Amniotic stem cell (primary cell): ENCODE measurements at regions not wholly inside any gene's neighbourhood (a gene's known extent, or its start where the extent isn't known, plus 50 kb on each side); places are given as distances from the start of the nearest gene placed in this dataset.
"Not testable (repeated sequence)": the region's sequence is repeated elsewhere in the genome, so short reads cannot be mapped to it uniquely, and the experiment has no call there.

ENCODE experiments used
- DNase-seq: peaks from one replicate; lab custom pipeline; 2025; lab: John Stamatoyannopoulos, UW

DNA sequence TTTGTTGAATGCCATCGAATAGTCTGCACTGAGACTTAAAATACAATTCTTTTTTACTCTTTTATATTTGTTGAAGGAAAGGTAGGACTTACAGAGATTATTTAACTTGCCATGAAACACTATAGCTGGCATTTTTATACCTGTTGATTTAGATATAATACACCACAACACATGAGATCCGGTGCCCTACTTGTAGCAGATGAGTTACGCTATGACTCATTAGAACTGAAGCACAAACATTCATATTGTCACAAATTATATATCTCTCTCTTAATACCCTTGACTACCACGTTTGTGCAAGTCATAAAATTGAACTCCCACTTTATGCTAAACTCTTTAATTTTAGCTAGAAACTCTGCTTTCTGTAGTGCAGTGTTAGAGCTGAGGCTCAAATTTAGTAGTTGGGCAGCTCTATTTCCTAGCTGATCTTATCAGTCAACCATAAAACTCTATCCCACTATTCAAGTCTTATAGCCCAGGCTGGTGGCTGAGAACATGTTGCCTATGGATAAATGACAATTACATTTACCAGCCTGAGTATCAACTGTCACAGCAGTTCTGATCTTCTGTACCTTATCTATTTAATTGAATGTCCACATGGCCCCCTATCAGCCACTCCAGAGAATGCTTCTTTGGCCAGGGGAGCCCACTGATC, 137.4 kb upstream of the SEMA3D start:
- DNase-seq = no peak

DNA sequence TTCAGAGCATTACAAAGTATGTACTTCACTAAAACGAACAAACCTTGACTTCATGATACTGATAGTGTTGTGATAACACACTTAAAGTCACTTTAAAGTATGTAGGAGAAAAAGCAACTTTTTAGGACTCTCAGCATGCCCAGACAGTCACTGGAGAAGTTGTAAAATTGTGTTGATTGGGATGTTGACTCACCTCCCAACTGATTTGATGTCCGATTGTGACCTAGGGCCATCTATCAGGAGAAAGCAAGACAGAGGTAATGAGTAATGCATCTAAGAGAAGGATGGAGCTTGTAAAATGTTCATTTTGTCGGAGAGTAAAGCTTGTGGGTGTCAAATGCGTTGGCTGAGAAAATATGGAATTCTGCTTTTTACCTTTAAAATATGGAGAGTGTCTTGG, 135.4 kb upstream of the SEMA3D start:
- DNase-seq = no peak

DNA sequence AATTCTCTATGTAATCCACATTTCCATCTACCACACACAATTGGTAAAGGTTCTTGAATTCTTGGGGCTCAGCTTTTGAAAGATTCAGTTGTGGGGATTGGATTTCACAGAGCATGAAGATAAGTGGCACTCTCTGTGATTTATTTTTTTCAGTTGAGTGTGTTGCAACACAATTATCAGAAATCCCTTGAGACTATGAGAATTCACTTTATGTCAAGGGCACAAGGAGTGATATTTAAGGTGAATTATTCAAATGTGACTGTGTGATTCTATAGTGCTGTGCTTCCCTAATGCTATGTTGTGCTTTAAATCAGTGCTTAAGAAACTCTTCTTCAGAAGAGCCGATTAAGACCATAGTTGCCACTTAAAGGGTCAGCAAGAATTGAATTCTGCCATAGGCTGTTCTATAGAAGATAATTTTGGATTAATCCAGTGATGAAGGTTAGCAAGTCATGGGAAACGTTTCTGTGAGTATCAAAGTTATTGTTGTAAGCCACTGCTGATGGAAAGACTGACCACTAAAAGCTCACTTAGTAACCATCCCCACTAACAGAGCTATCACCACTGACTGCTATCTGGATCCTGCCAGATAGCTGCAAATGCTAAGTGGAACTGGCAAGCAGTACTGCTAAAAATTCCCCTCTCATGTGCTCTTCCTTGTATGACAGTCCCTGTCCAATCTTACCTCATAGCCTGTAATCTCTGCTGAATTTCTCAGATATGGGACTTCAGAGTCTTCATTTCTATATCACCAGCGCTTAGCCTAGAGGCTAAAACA, 134.0 kb upstream of the SEMA3D start:
- DNase-seq = no peak

DNA sequence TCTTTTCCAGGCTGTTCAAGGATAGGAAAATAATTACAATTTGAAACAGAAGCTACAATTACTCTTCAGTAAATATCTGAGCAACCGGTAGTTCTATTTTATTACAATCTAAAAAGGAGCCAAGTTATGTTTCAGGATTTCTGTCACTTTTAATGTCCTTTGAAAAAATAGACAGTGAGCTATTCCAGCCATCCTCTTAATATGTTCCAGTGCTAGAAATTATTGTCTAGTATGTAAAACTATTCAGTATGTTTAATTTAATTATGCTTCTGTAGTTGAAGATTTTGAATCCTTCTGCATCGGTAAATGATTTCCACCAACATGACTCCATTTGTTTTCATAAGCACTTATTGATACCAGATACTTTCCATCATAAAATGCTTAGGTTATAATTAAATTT, 129.6 kb upstream of the SEMA3D start:
- no peak for DNase-seq

DNA sequence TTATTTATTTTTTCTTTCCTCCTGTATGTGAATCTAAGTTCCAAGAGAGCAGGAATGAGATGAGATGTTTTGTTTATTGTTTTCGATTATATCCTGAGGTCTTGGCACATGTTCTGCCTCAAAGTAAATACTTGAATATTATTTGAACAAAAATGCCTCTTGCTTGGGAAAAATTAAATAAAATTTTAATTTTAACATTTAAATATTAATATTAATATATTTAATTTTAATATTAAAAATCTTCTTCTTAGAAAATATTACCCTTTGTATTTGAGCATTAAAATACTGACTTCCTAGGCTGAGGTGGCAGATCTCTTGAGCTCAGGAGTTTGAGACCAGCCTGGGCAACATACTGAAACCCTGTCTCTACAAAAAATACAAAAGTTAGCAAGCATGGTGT, 123.4 kb upstream of the SEMA3D start:
- DNase-seq = no peak

DNA sequence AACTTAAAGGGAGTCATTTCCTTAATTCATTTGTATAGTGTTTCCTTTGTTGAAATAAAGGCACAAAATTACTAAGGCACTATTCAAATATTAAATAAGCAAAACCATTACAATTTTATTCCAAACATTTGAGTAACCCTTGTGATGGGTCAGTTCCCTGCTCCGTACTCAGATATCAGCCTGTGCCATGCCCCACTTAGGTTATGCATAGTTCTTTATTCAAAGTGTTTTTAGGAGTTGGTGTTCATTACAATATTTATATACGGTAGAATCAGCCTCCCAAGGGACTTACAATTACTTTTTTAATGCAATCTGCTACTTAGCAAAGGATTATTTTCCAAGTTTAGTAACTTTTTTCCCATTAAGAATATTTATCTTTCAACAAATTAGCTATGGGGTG, 119.3 kb upstream of the SEMA3D start:
- no peak for DNase-seq

DNA sequence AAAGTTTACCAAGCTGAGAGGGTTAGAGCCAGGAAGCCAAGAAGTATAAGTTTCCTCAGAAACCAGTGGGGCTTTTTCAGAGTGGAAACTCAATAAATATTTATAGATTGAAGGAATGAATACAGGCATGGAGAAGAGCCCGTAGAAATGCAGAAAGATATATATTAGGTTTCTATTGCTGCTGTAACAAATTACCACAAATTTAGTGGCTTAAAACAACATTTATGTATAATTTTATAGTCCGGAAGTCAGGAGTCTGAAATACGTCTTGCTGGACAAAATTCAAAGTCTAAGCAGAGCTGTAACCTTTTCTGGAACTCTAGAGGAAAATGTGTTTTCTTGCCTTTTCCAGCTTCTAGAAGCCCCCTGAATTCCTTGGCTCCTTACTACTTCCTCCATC, 107.3 kb upstream of the SEMA3D start:
- no peak for DNase-seq

DNA sequence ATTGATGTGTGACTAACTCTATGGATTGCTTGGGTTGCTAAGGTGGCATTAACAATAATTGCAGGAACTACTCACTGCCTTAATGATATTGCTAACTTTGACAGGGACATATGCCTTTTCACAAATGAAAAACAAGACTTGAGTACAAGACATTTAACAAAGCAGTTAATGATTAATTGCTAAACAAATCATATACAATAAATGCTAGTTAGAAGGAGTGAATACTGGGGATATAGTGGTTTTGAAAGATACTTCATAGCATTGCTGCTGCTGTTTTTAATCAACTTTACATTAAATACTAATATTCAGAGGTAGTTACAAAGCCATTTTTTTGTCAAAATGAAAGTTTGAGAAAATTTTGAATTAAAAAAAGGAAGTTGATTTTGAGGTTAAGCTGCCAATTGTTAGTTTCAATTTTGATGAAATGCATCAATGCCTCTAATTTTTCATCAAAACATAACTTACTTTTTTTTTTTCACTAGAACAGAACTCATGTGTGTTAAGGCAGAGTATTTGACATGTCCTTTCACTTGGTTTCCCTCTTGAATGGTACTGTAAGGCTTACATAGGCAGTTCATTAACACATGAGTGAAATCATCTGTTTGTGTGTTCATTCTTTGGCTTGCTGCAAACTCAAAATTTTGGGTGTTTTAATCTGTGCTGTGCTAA, 106.2 kb upstream of the SEMA3D start:
- DNase-seq = no peak

DNA sequence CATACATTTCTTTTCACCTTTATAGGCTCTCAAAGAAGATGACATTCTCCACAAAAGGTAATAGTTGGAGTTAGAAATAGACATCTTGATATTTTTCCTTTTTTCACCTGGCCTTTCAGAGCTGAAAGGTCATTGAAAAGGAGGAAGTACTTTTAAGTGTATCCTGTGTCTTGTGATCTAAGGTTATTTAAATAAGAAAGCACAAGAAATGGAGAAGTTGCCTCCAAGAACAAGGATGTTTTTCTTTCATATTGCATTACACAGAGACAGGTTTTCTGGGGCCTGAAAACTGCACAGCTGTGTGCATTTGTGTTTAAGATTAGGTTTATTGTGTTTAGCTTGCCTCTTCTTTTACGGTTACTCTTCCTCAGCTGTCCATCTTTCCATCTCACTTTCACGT, 103.4 kb upstream of the SEMA3D start:
- DNase-seq = no peak

DNA sequence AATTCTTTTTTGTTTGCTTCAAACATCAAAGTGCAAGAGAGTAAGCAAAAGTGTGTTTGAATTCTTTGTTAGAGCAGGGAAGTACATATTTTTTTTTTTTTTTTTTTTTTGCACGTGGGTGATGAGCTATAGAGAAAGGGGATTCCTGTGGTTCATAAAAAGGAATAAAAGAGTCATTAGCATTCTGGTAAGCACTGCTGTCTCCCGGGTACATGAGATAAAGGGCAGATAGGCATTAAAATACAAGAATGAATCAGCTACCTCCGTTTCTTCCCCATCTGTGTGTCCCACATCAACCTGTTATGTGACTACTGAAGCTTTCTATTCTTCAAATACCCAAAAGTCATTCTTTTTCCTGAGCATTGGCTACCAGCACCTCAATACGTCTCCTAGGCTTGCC, 102.4 kb upstream of the SEMA3D start:
- DNase-seq = no peak

DNA sequence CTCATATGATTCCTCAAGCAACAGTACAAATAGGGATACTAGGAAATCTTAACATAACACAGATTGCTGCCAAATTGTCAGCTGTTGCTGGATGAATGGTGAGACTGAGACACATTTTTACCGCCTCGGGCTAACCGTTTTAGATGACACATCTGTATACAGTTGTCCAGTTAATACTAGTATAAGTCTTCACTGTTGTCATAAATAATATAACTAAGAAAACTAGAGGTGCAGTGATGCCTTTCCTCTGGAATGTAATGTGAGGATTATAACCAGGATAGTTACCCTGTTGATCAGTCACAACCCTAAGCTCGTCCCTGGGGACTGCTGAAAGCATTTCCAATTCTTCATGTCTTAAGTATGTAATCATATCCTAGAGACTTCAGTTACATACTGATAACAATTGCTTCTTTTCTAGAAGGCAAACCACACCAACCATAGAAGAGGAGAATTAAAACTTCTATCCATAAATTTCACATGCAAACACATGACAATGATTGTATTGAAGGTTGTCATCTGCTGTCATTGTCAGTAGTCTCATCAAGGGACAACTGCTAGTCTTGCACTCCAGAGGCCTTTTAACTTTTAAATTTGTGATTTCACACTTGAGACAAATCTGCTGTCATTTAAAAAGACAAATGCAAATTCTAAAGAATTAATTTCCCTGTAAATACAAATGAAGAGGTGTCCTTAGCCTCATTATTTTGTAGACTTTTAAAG, 100.4 kb upstream of the SEMA3D start:
- peak; percentile 34 for DNase-seq

DNA sequence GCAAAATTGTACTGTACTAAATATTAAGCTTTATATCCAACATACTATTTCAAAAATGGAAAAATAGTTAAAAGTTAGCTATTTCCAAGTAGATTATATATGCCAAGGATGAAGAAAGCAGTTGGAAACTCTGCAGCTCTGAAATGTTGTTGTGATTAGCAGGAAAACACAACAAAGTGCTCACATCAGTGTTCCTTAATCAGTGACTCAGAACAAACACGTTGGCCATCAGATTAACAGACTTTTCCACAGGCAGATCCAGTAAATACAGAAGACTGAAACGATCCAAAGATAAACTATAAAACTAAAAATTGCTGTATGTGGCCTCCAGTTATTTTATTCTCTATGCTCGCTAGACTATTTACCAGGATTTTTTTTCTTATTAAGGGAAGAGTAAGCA, 99.6 kb upstream of the SEMA3D start:
- DNase-seq = no peak

DNA sequence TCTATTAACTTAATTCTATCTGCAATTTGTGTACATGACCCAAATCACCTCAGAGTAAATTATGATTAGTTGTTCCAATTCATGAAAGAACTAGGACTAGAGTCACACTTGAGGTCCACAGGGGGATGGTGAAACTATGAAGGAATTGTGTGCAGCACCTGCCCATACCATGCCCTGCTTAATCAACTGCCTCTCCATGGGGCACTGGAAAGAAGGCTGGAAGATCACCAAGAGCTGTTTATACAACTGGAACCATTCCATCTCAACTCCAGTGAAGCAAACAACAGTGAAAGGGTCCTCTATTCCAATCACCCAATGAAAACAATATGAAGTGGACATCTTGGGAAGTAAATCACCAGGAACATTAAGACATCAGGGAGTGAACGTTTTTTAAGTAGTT, 98.7 kb upstream of the SEMA3D start:
- DNase-seq = no peak

DNA sequence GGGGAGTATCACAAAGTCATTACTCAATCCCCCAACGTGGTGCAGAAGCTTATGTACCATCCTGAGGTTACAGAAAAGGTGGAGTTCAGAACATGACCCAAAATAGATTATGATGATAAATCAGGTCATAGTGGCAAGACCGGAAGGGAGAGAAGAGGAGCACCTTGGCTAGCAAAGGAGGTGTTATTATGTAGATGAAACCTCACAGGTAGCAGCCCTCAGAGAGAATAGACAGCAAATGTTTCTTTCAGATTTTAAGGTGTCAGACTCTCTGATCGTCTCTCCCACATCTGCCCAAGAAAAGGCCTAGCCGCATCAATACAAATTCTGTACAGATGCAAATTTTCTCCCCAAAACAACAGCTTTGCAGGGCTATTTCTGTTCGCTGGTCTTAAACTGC, 88.3 kb upstream of the SEMA3D start:
- DNase-seq = no peak

DNA sequence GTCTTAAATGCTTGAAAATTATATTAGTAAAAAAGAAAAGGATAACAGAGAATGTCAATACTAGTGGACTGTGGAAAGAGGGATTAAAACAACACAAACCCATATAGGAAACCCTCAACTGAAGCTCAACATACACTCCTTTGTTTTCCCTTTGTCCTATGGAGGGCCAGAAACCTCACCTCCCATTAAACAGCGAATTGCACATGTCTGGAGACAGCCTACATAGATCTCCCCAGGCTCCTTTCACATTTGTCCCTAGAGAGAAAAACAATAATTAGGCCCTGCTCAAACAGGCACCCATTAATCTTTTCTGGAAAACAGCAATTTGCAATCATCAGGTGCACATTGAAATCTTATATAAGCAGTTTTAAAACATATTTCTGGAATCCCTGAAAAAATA, 87.6 kb upstream of the SEMA3D start:
- DNase-seq = no peak

DNA sequence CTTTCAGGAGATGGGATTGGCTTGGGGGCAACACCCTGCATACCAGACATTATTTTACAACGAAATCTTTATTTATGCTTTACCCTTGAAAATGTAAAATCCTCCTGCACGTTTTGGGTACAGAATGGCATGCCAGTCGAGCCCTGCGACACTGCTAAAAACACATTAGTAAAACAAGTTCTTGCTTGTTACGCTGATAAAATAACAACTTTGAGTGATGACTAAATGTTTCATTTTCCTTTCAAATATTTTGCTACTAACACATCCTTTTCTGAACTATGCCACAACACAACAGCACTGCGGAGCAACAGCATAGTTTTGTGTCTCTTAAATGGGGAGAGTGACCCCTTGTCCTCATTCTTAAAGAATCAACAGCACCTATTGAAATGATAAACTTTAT, 76.0 kb upstream of the SEMA3D start:
- no peak for DNase-seq

DNA sequence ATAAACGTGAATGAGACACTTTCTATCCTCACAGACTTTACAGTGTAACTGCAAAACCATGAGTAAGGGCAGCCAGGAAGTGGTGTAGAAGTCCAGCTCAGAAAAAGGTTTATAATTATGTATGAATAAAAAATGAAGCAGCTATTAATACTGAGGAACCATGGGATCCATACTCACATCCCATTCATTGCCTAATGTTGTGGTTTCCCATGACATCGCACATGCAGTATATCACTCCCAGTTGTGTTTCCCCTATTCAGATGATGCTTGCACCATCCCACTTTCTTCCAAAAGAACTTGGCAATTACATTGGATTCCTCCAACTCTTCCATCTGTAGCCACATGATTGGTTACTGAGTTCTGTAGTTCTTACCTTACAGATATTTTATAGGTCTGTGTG, 74.5 kb upstream of the SEMA3D start:
- DNase-seq = no peak

DNA sequence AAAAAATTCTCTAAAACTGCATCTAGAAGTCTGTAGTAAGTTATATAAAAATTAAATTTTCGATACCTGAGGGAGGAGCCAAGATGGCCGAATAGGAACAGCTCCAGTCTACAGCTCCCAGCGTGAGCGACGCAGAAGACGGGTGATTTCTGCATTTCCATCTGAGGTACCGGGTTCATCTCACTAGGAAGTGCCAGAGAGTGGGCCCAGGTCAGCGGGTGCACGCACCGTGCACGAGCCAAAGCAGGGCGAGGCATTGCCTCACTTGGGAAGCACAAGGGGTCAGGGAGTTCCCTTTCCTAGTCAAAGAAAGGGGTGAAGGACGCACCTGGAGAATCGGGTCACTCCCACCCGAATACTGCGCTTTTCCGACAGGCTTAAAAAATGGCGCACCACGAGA, 62.9 kb upstream of the SEMA3D start:
- DNase-seq = not testable (repeated sequence)

DNA sequence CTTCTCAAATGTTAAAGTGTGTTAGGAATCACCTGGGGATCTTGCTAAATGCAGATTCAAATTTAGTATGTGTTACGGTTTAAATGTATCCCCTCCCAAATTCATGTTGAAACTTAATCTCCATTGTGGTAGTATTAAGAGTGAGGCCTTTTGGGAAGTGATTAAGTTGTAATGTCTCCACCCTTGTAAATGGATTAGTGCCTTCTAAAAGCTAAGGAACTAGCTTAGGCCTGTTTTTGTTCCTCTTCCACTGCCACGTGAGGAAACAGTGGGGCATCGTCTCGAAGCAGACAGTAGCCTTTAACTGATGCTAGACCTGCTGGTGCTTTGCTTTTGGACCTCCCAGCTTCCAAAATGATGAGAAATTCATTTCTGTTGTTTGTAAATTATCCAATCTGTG, 52.3 kb upstream of the SEMA3D start:
- DNase-seq = no peak

DNA sequence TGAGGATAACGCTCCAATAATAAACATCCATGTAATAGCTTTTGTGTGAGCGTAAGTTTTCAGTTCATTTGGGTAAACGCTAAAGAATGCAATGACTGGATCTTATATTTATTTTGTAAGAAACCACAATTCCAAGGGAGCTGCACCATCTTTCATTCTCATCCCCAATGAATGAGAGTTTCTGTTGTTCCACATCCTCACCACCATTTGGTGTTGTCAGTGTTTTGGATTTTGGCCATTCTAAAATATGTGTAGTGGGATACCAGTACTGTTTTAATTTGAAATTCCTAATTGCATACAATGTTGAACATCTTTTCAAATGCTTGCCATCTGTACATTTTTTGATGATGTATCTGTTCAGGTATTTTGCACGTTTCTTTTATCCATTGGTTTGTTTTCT, 50.9 kb upstream of the SEMA3D start:
- DNase-seq = no peak
